IMR-90 (cell line): ENCODE measurements at regions not wholly inside any gene's neighbourhood (a gene's known extent, or its start where the extent isn't known, plus 50 kb on each side); places are given as distances from the start of the nearest gene placed in this dataset.

Experiments used
- ATAC-seq: fragments of 200-7000 bp; cut with Tn5 transposase; 2 replicates; pipeline ENCODE4 v1.9.1; 2020; ENCODE audit warnings: low read depth, mild to moderate bottlenecking, moderate library complexity
- BruUV-seq: library from RNA; stranded (reverse); fragments of 400-500 nt; replicated peaks from 2 replicates; lab custom pipeline; 2021; lab: Mats Ljungman, UMichigan
- CTCF ChIA-PET: fragments of 300-600 bp; formaldehyde crosslinking; extraction: SDS; loops from one replicate; lab custom pipeline; 2021; ENCODE audit warnings: antibody characterized with exemption; lab: Yijun Ruan, JAX
- POLR2A ChIA-PET: fragments of 300-600 bp; sonication (Branson Sonifier 250); formaldehyde crosslinking; loops from one replicate; lab custom pipeline; 2022; ENCODE audit warnings: antibody characterized with exemption; ENCODE audit not compliant: unreplicated experiment; lab: Charles Lee
- DNase-seq: peaks from one replicate; pipeline ENCODE4 v3.0.0; 2013
- H2AFZ ChIP-seq: replicated peaks from 2 replicates; pipeline ENCODE3; 2013; ENCODE audit warnings: low read length, mild to moderate bottlenecking; ENCODE audit not compliant: poor library complexity
- H2AK5ac ChIP-seq: 2 replicates; pipeline ENCODE4 v1.6.1; 2013; ENCODE audit warnings: low read depth, low read length, inconsistent platforms
- H2AK9ac ChIP-seq: replicated peaks from 2 replicates; pipeline ENCODE3; 2013; ENCODE audit warnings: mild to moderate bottlenecking, low read depth, low read length, moderate library complexity; ENCODE audit not compliant: poor library complexity
- H2BK120ac ChIP-seq: 2 replicates; pipeline ENCODE4 v1.6.1; 2013; ENCODE audit warnings: low read depth, low read length, inconsistent platforms
- H2BK15ac ChIP-seq: 3 replicates; pipeline ENCODE4 v1.6.1; 2013; ENCODE audit warnings: low read depth, low read length, inconsistent platforms
- H2BK20ac ChIP-seq: 2 replicates; pipeline ENCODE4 v1.6.1; 2013; ENCODE audit warnings: low read depth, mild to moderate bottlenecking, inconsistent platforms, low read length, moderate library complexity
- H2BK5ac ChIP-seq: 2 replicates; pipeline ENCODE4 v1.6.1; 2013; ENCODE audit warnings: mild to moderate bottlenecking, low read depth, low read length, inconsistent platforms; ENCODE audit not compliant: poor library complexity, severe bottlenecking
- H3K14ac ChIP-seq: replicated peaks from 2 replicates; pipeline ENCODE4 v1.6.1; 2013; ENCODE audit warnings: low read depth, low read length, inconsistent platforms
- H3K18ac ChIP-seq: 2 replicates; pipeline ENCODE4 v1.6.1; 2013; ENCODE audit warnings: low read depth, low read length, control low read depth
- H3K23ac ChIP-seq: 2 replicates; pipeline ENCODE4 v1.6.1; 2013; ENCODE audit warnings: low read depth, low read length, inconsistent platforms
- H3K27ac ChIP-seq: 2 replicates; pipeline ENCODE4 v1.5.1; 2013; ENCODE audit warnings: mild to moderate bottlenecking, control low read depth, low read length; ENCODE audit not compliant: insufficient read depth
- H3K27me3 ChIP-seq: 2 replicates; pipeline ENCODE4 v1.6.1; 2013; ENCODE audit warnings: low read length; ENCODE audit not compliant: control insufficient read depth, insufficient read depth
- H3K36me3 ChIP-seq: 2 replicates; pipeline ENCODE4 v1.6.1; 2013; ENCODE audit warnings: low read length, mixed read lengths; ENCODE audit not compliant: control insufficient read depth, insufficient read depth
- H3K4ac ChIP-seq: 2 replicates; pipeline ENCODE4 v1.6.1; 2013; ENCODE audit warnings: low read depth, low read length, inconsistent platforms
- H3K4me1 ChIP-seq: 2 replicates; pipeline ENCODE4 v1.6.1; 2013; ENCODE audit warnings: low read length, mixed read lengths; ENCODE audit not compliant: control insufficient read depth, insufficient read depth
- H3K4me2 ChIP-seq: 2 replicates; pipeline ENCODE4 v1.6.1; 2013; ENCODE audit warnings: low read depth, mild to moderate bottlenecking, control low read depth, low read length, moderate library complexity
- H3K4me3 ChIP-seq: 2 replicates; pipeline ENCODE4 v1.5.1; 2013; ENCODE audit warnings: low read depth, mild to moderate bottlenecking, control low read depth, low read length, moderate library complexity; ENCODE audit not compliant: insufficient read depth
- H3K56ac ChIP-seq: 2 replicates; pipeline ENCODE4 v1.6.1; 2013; ENCODE audit warnings: low read length, inconsistent platforms; ENCODE audit not compliant: insufficient read depth; ENCODE audit errors: extremely low read depth
- H3K79me1 ChIP-seq, 2 experiments: 2 replicates each; pipeline ENCODE4 v1.6.1; 2013; ENCODE audit warnings: low read length in 2 of 2, inconsistent platforms in 1 of 2, low read depth in 1 of 2
- H3K9ac ChIP-seq: 2 replicates; pipeline ENCODE4 v1.6.1; 2013; ENCODE audit warnings: low read depth, low read length, control low read depth
- H3K9me1 ChIP-seq: 2 replicates; pipeline ENCODE4 v1.6.1; 2013; ENCODE audit warnings: low read length, inconsistent platforms; ENCODE audit not compliant: insufficient read depth
- H3K9me3 ChIP-seq: 2 replicates; pipeline ENCODE4 v1.6.1; 2013; ENCODE audit warnings: low read length; ENCODE audit not compliant: control insufficient read depth, insufficient read depth
- H4K20me1 ChIP-seq: 2 replicates; pipeline ENCODE4 v1.6.1; 2013; ENCODE audit warnings: low read length, inconsistent platforms; ENCODE audit not compliant: insufficient read depth
- H4K5ac ChIP-seq: 2 replicates; pipeline ENCODE4 v1.6.1; 2013; ENCODE audit warnings: mild to moderate bottlenecking, low read depth, low read length, control low read depth
- H4K8ac ChIP-seq, 2 experiments: 2 replicates each; pipeline ENCODE4 v1.6.1; 2013; ENCODE audit warnings: low read depth in 2 of 2, low read length in 2 of 2, control low read depth in 1 of 2, inconsistent platforms in 1 of 2
- H4K91ac ChIP-seq: 2 replicates; pipeline ENCODE4 v1.6.1; 2013; ENCODE audit warnings: low read depth, low read length, inconsistent platforms; ENCODE audit not compliant: insufficient read depth
- BHLHE40 ChIP-seq: fragments of 150-350 bp; IDR thresholded peaks from 2 replicates; pipeline ENCODE4 v1.6.1; 2016; ENCODE audit warnings: mild to moderate bottlenecking, low read depth, low read length
- CEBPB ChIP-seq: IDR thresholded peaks from 2 replicates; pipeline ENCODE4 v1.6.1; 2012; ENCODE audit warnings: low read depth, low read length, improper control_type of control experiment
- CHD1 ChIP-seq: IDR thresholded peaks from 2 replicates; pipeline ENCODE4 v1.6.1; 2012; ENCODE audit warnings: low read depth, low read length, improper control_type of control experiment
- FOS ChIP-seq: fragments of 150-350 bp; IDR thresholded peaks from 2 replicates; pipeline ENCODE4 v1.6.1; 2016; ENCODE audit warnings: low read depth, low read length
- MAFK ChIP-seq: IDR thresholded peaks from 2 replicates; pipeline ENCODE4 v1.6.1; 2012; ENCODE audit warnings: low read depth, low read length, improper control_type of control experiment
- MAZ ChIP-seq: IDR thresholded peaks from 2 replicates; pipeline ENCODE4 v1.6.1; 2012; ENCODE audit warnings: low read depth, mild to moderate bottlenecking, low read length, improper control_type of control experiment, moderate library complexity, borderline replicate concordance
- MXI1 ChIP-seq: IDR thresholded peaks from 2 replicates; pipeline ENCODE4 v1.6.1; 2012; ENCODE audit warnings: low read depth, mild to moderate bottlenecking, low read length, moderate library complexity, borderline replicate concordance
- NFE2L2 ChIP-seq: fragments of 150-350 bp; IDR thresholded peaks from 2 replicates; pipeline ENCODE4 v1.6.1; 2016; ENCODE audit warnings: low read depth, mild to moderate bottlenecking, low read length
- POLR2A ChIP-seq: IDR thresholded peaks from 2 replicates; pipeline ENCODE4 v1.6.1; 2012; ENCODE audit warnings: mild to moderate bottlenecking, low read depth, low read length
- RAD21 ChIP-seq: IDR thresholded peaks from 2 replicates; pipeline ENCODE4 v1.6.1; 2012; ENCODE audit warnings: low read length, improper control_type of control experiment
- RCOR1 ChIP-seq: IDR thresholded peaks from 2 replicates; pipeline ENCODE4 v1.6.1; 2012; ENCODE audit warnings: mild to moderate bottlenecking, low read length, improper control_type of control experiment; ENCODE audit not compliant: insufficient replicate concordance
- RFX5 ChIP-seq: IDR thresholded peaks from 2 replicates; pipeline ENCODE4 v1.8.0; 2012; ENCODE audit warnings: low read depth, mild to moderate bottlenecking, low read length, moderate library complexity
- SMC3 ChIP-seq: fragments of 150-350 bp; IDR thresholded peaks from 2 replicates; pipeline ENCODE4 v1.6.1; 2016; ENCODE audit warnings: low read depth, mild to moderate bottlenecking, antibody characterized with exemption, low read length, moderate library complexity
- WGBS, 2 experiments: methylation state at CpG; one replicate each; pipeline versions ENCODE4 v1.1.5 to v1.1.7; 2013; ENCODE audit warnings: missing lambda C conversion rate in 2 of 2; ENCODE audit not compliant: insufficient read length in 1 of 2; ENCODE audit errors: extremely low coverage in 2 of 2; 5-methylcytosine and 5-hydroxymethylcytosine counted together
- dilution Hi-C: fragments of 300-500 bp; cut with HindIII; formaldehyde crosslinking; loops from one replicate; pipeline ENCODE4 v1.14.3; 2018; ENCODE audit warnings: low sequenced_read_pairs; ENCODE audit not compliant: unreplicated experiment
- in situ Hi-C: fragments of 300-500 bp; cut with MboI; formaldehyde crosslinking; loops from 3 replicates; pipeline ENCODE4 v1.14.3; 2019; ENCODE audit warnings: low sequenced_read_pairs, inconsistent platforms, mixed read lengths
- intact Hi-C: fragments of 100-400 bp; cut with micrococcal nuclease; formaldehyde crosslinking; loops from 2 replicates; pipeline ENCODE4 v1.10.0; 2022
- TF ChIP-seq, protein P1 (sequence below): fragments of 150-350 bp; IDR thresholded peaks from 2 replicates; pipeline ENCODE4 v1.6.1; 2016; ENCODE audit warnings: low read depth, mild to moderate bottlenecking, low read length, moderate library complexity, borderline replicate concordance
- TF ChIP-seq, protein P2 (sequence below): fragments of 150-350 bp; IDR thresholded peaks from 2 replicates; pipeline ENCODE4 v1.6.1; 2017; ENCODE audit warnings: mild to moderate bottlenecking, antibody characterized with exemption, low read length, low read depth
- TF ChIP-seq, protein P3 (sequence below): conservative IDR thresholded peaks from 2 replicates; pipeline ENCODE4 v1.5.1; 2012; ENCODE audit warnings: mild to moderate bottlenecking, low read depth, low read length, improper control_type of control experiment

DNA sequence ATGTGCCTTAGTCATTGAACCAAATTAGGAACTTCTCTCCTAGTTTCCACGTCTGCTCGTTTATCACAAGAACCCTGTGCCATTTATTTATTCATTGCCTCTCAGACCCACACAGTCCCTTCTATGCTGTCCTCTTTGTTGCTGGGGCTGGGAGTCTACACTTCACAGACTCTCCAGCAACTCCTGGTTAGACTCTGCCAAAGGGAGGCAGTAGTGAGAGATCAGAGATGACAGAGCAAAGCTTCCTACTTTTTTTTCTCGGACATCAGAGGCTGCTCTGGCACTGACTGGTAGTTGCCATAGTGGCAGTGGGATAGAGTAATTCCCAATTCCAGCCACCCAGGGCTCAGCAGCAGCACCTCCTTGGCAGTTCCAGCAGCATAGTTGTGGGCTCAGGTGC lies 277.5 kb downstream of the BCL11A start:
- WGBS, 2 experiments, result 60% methylated on average over 1 of the region's 3 CpGs; no CpG with 5 or more reads in 1 of the 2 experiments
- H3K14ac ChIP-seq, result no peak overlapping the region
- H3K4ac ChIP-seq, result no peak overlapping the region
- BruUV-seq, result no TSS peak
- H3K4me2 ChIP-seq, result no peak overlapping the region
- no peak overlapping the region for H3K56ac ChIP-seq
- H3K4me1 ChIP-seq, result no peaks in the 10 kb centered on the region
- no peaks in the 10 kb centered on the region for H3K79me1 ChIP-seq
- no peak overlapping the region for H3K9ac ChIP-seq
- H3K9me1 ChIP-seq, result no peaks in the 10 kb centered on the region
- H4K5ac ChIP-seq, result no peak overlapping the region
- H3K27me3 ChIP-seq, result no peaks in the 10 kb centered on the region
- peaks cover 2% of the 10 kb centered on the region; the same call in 1 of the 2 replicates for H3K9me3 ChIP-seq
- H3K36me3 ChIP-seq, result no peaks in the 10 kb centered on the region
- no peak overlapping the region for H2AK9ac ChIP-seq
- ATAC-seq (no peak), DNase-seq (no peak)
- dilution Hi-C loops, result no loop called here
- H3K23ac ChIP-seq, result no peak overlapping the region
- ChIA-PET POLR2A (no interaction called here), CTCF (no interaction called here)
- in situ Hi-C loops, result no loop called here
- no peaks in the 10 kb centered on the region for H4K20me1 ChIP-seq
- H2AFZ ChIP-seq, result no peak overlapping the region
- H4K8ac ChIP-seq, result no peak overlapping the region
- no peak overlapping the region for H4K91ac ChIP-seq
- no peak overlapping the region for H2BK120ac ChIP-seq
- TF ChIP-seq MXI1, result no peak
- TF ChIP-seq CHD1, result no peak
- TF ChIP-seq RAD21, result no peak
- TF ChIP-seq, protein P1, sequence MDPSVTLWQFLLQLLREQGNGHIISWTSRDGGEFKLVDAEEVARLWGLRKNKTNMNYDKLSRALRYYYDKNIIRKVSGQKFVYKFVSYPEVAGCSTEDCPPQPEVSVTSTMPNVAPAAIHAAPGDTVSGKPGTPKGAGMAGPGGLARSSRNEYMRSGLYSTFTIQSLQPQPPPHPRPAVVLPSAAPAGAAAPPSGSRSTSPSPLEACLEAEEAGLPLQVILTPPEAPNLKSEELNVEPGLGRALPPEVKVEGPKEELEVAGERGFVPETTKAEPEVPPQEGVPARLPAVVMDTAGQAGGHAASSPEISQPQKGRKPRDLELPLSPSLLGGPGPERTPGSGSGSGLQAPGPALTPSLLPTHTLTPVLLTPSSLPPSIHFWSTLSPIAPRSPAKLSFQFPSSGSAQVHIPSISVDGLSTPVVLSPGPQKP, result no peak
- no peak for TF ChIP-seq MAZ
- no peak for TF ChIP-seq FOS
- no peak for TF ChIP-seq NFE2L2
- TF ChIP-seq RFX5, result no peak
- no peak for TF ChIP-seq BHLHE40
- TF ChIP-seq, protein P2, sequence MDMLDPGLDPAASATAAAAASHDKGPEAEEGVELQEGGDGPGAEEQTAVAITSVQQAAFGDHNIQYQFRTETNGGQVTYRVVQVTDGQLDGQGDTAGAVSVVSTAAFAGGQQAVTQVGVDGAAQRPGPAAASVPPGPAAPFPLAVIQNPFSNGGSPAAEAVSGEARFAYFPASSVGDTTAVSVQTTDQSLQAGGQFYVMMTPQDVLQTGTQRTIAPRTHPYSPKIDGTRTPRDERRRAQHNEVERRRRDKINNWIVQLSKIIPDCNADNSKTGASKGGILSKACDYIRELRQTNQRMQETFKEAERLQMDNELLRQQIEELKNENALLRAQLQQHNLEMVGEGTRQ, result no peak
- TF ChIP-seq MAFK, result no peak
- TF ChIP-seq, protein P3, sequence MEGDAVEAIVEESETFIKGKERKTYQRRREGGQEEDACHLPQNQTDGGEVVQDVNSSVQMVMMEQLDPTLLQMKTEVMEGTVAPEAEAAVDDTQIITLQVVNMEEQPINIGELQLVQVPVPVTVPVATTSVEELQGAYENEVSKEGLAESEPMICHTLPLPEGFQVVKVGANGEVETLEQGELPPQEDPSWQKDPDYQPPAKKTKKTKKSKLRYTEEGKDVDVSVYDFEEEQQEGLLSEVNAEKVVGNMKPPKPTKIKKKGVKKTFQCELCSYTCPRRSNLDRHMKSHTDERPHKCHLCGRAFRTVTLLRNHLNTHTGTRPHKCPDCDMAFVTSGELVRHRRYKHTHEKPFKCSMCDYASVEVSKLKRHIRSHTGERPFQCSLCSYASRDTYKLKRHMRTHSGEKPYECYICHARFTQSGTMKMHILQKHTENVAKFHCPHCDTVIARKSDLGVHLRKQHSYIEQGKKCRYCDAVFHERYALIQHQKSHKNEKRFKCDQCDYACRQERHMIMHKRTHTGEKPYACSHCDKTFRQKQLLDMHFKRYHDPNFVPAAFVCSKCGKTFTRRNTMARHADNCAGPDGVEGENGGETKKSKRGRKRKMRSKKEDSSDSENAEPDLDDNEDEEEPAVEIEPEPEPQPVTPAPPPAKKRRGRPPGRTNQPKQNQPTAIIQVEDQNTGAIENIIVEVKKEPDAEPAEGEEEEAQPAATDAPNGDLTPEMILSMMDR, result no peak
- no peak for TF ChIP-seq CEBPB
- TF ChIP-seq SMC3, result no peak
- TF ChIP-seq POLR2A, result no peak
- no peak for TF ChIP-seq RCOR1
- H3K18ac ChIP-seq, result no peak overlapping the region
- no peak overlapping the region for H2AK5ac ChIP-seq
- no peak overlapping the region for H2BK20ac ChIP-seq
- H2BK15ac ChIP-seq, result no peak overlapping the region
- intact Hi-C loops, result no loop called here
- no peak overlapping the region for H3K27ac ChIP-seq
- no peak overlapping the region for H3K4me3 ChIP-seq
- H2BK5ac ChIP-seq, result no peak overlapping the region
